Fibroblast of the aortic adventitia (primary cell): ENCODE measurements at regions not wholly inside any gene's neighbourhood (a gene's known extent, or its start where the extent isn't known, plus 50 kb on each side); places are given as distances from the start of the nearest gene placed in this dataset.
"Not testable (repeated sequence)": the region's sequence is repeated elsewhere in the genome, so short reads cannot be mapped to it uniquely, and the experiment has no call there.

Source experiments
- DNase-seq: peaks from one replicate; pipeline ENCODE4 v3.0.0-alpha.2; 2010; ENCODE audit warnings: low read depth
- H3K4me3 ChIP-seq: 2 replicates; pipeline ENCODE4 v1.5.1; 2011; ENCODE audit warnings: low read depth, mild to moderate bottlenecking, control low read depth, low read length, moderate library complexity
- TF ChIP-seq, protein P1 (sequence below): IDR thresholded peaks from 2 replicates; pipeline ENCODE4 v1.5.1; 2011; ENCODE audit warnings: mild to moderate bottlenecking, low read length, control low read depth, inconsistent platforms; ENCODE audit not compliant: insufficient read depth

DNA sequence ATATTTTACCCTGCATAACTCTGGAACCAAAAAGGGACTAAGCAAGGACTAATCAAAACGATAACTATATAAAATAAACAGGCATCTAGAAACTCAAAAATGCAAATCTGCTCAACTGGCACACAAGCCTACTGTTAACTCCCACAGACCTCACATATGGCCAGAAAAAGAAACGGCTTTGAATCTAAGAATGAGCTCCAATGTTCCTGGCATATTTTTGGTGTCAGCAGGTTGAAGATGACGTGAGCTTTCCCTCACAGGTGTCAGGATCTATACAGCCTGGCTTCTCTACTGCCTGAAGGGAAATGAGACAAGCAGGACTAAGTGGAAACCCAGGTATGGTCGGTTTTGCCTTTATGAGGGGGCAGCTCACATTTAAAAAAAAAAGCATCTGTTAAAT lies 120.1 kb upstream of the SPATA12 start:
- no peak overlapping the region for H3K4me3 ChIP-seq
- TF ChIP-seq, protein P1, sequence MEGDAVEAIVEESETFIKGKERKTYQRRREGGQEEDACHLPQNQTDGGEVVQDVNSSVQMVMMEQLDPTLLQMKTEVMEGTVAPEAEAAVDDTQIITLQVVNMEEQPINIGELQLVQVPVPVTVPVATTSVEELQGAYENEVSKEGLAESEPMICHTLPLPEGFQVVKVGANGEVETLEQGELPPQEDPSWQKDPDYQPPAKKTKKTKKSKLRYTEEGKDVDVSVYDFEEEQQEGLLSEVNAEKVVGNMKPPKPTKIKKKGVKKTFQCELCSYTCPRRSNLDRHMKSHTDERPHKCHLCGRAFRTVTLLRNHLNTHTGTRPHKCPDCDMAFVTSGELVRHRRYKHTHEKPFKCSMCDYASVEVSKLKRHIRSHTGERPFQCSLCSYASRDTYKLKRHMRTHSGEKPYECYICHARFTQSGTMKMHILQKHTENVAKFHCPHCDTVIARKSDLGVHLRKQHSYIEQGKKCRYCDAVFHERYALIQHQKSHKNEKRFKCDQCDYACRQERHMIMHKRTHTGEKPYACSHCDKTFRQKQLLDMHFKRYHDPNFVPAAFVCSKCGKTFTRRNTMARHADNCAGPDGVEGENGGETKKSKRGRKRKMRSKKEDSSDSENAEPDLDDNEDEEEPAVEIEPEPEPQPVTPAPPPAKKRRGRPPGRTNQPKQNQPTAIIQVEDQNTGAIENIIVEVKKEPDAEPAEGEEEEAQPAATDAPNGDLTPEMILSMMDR: no peak
- DNase-seq: no peak

- TF ChIP-seq, protein P1: no peak
- DNase-seq: no peak
- H3K4me3 ChIP-seq: no peak overlapping the region
Measured at GRCh38 chr3:56939834-56940233, 120.6 kb upstream of the SPATA12 start.

GRCh38 chr3:56938530-56938929 lies 121.9 kb upstream of the SPATA12 start:
- no peak for DNase-seq
- TF ChIP-seq, protein P1: no peak
- H3K4me3 ChIP-seq: no peak overlapping the region

DNA sequence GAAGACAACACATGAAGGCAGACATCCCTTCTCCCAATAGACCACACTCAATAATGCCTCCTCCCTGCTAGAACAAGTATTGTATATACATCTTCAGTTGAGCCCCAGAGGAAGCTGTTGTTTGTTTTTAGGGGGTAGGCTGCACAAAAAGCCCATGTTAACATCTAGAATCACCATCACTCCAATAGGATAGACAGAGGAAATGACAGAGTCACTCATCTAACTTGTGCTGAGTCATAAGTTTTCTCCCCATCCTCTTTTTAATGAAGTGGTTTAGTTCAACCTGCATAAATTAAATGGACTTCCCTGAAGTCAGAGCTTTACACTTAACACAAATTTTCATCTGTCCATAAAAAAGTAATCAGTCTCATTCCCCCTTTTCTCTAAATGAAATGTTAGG lies 122.9 kb upstream of the SPATA12 start:
- DNase-seq: no peak
- no peak overlapping the region for H3K4me3 ChIP-seq
- TF ChIP-seq, protein P1: no peak

- DNase-seq: no peak
- TF ChIP-seq, protein P1: no peak
- no peak overlapping the region for H3K4me3 ChIP-seq
Measured at GRCh38 chr3:56935811-56936210, 124.7 kb upstream of the SPATA12 start.

DNA sequence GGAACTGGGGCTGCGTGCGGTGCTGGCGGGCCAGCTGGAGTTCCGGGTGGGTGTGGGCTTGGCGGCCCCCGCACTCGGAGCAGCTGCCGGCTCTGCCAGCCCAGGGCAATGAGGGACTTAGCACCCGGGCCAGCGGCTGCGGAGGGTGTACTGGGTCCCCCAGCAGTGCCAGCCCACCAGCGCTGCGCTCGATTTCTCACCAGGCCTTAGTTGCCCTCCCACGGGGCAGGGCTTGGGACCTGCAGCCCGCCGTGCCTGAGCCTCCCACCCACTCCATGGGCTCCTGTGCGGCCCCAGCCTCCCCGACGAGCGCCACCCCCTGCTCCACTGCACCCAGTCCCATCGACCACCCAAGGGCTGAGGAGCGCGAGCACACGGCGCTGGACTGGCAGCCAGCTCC lies 126.0 kb upstream of the SPATA12 start:
- DNase-seq, H3K4me3 ChIP-seq: not testable (repeated sequence)

GRCh38 chr3:56933803-56934202 lies 126.7 kb upstream of the SPATA12 start:
- TF ChIP-seq, protein P1: no peak
- H3K4me3 ChIP-seq: no peak overlapping the region
- no peak for DNase-seq
